ENCODE measurements at regions not wholly inside any gene's neighbourhood (a gene's known extent, or its start where the extent isn't known, plus 50 kb on each side); places are given as distances from the start of the nearest gene placed in this dataset.

- no peak for DNase-seq
- Histone ChIP-seq H3K4me3 (no peak overlapping the region), H3K27me3 (no peaks in the 10 kb centered on the region), H3K27ac (no peak overlapping the region), H3K9me3 (no peaks in the 10 kb centered on the region), H3K36me3 (no peaks in the 10 kb centered on the region), H3K4me1 (peaks cover 0 to 13% (median 0%) of the 10 kb centered on the region in 3 donors)
- intact Hi-C loops (cut with DNase I): no loop called here
- TF ChIP-seq POLR2A (IDR thresholded peaks at IDR 0.05): no peak
- TF ChIP-seq, protein P1, sequence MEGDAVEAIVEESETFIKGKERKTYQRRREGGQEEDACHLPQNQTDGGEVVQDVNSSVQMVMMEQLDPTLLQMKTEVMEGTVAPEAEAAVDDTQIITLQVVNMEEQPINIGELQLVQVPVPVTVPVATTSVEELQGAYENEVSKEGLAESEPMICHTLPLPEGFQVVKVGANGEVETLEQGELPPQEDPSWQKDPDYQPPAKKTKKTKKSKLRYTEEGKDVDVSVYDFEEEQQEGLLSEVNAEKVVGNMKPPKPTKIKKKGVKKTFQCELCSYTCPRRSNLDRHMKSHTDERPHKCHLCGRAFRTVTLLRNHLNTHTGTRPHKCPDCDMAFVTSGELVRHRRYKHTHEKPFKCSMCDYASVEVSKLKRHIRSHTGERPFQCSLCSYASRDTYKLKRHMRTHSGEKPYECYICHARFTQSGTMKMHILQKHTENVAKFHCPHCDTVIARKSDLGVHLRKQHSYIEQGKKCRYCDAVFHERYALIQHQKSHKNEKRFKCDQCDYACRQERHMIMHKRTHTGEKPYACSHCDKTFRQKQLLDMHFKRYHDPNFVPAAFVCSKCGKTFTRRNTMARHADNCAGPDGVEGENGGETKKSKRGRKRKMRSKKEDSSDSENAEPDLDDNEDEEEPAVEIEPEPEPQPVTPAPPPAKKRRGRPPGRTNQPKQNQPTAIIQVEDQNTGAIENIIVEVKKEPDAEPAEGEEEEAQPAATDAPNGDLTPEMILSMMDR (IDR thresholded peaks at IDR 0.05): no peak
Measured at GRCh38 chr16:79411357-79411756, 189.2 kb downstream of the MAF start.

GRCh38 chr16:79409978-79410377 is 190.6 kb downstream of the MAF start:
- Histone ChIP-seq H3K27me3 (no peaks in the 10 kb centered on the region), H3K4me3 (no peak overlapping the region), H3K4me1 (peaks cover 0 to 13% (median 0%) of the 10 kb centered on the region in 3 donors), H3K9me3 (peaks cover 0 to 4% (median 0%) of the 10 kb centered on the region in 3 donors), H3K27ac (no peak overlapping the region), H3K36me3 (no peaks in the 10 kb centered on the region)
- 81 to 91% methylated on average over 9 of the region's 9 CpGs for WGBS, 2 donors
- DNase-seq: no peak
- intact Hi-C loops (cut with DNase I): no loop called here
- TF ChIP-seq POLR2A (IDR thresholded peaks at IDR 0.05): no peak
- TF ChIP-seq, protein P1 (IDR thresholded peaks at IDR 0.05): no peak

DNA sequence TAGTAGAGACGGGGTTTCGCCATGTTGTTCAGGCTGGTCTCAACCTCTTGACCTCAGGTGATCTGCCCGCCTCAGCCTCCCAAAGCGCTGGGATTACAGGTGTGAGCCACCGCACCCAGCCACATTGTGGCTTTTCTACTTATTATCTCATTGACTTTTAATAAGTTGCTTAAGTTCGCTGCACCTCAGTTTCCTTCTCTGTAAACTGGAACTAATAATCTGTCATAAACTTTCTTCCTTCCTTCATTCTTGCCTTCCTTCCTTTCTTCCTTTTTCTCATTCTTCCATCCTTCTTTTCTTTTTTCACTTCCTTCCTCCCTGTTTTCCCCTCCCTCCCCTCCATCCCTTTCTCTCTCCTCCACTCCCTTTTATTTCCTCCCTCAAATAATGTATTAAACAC is 192.2 kb downstream of the MAF start:
- Histone ChIP-seq H3K9me3 (peaks cover 0 to 4% (median 0%) of the 10 kb centered on the region in 3 donors), H3K4me1 (peaks cover 0 to 13% (median 0%) of the 10 kb centered on the region in 3 donors), H3K27me3 (no peaks in the 10 kb centered on the region), H3K36me3 (no peaks in the 10 kb centered on the region), H3K27ac (no peak overlapping the region), H3K4me3 (no peak overlapping the region)
- intact Hi-C loops (cut with DNase I): no loop called here
- TF ChIP-seq, protein P1 (IDR thresholded peaks at IDR 0.05): no peak
- no peak for TF ChIP-seq POLR2A (IDR thresholded peaks at IDR 0.05)
- DNase-seq: no peak
- 89 to 95% methylated on average over 6 of the region's 6 CpGs for WGBS, 2 donors

DNA sequence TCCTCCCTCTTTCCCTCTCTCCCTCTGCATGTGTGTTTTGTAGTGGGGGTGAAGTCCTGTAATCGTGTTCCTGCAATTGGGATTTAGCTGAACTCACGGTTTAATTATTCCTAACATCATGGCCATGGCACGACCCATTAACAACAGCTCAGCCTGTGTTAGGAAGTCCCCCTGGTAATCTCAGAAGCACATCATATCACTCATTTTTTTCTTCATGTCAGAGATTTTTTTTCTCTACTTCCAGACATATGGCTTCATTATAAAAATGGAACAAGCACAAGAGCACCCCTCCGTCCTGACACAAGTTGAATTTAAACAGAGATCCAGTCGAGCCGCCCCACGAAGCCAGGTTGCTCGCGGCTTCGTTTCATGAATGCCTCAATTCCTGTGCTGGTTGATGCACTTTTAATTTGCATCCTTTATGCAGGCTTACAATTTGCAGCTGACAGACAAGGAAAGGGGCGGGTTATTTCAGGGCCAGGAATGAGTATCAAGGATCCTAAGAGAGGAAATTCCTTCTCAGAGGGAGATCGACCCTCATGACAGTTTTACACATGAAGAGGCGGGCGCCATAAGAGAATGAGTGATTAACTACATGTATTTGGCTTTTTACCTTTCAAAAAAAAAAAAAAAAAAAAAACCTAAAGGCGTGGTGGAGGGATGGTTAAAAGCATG is 192.9 kb downstream of the MAF start:
- intact Hi-C loops (cut with DNase I): no loop called here
- DNase-seq: no peak
- no peak overlapping the region for H3K27ac ChIP-seq
- peaks cover 0 to 12% (median under 1%) of the 10 kb centered on the region in 3 donors for H3K4me1 ChIP-seq
- H3K36me3 ChIP-seq: no peaks in the 10 kb centered on the region
- no peaks in the 10 kb centered on the region for H3K27me3 ChIP-seq
- H3K9me3 ChIP-seq: peaks cover 0 to 4% (median 0%) of the 10 kb centered on the region in 3 donors
- no peak overlapping the region for H3K4me3 ChIP-seq
- TF ChIP-seq POLR2A (IDR thresholded peaks at IDR 0.05): no peak
- TF ChIP-seq, protein P1 (IDR thresholded peaks at IDR 0.05): no peak
- 74 to 75% methylated on average over 15 of the region's 15 CpGs for WGBS, 2 donors

DNA sequence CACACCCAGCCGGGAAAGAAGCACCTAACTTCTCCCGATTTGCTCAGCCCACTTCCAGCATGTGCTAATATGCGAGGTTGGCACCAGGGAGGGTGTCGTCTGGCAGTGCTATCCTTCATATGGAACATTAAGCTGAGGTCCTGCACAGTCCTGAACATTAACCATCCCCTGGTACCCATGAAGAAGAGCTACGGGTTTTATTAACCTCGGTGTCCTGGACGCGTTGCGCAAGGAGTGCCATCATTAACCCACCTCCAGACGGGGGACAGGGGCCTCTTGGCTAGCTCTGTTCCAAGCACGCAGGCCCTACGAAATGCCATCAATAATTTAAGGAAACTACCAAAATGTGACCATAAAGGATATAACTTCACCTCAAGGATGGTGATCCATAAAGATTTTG is 193.5 kb downstream of the MAF start:
- H3K4me1 ChIP-seq: peaks cover 0 to 14% (median 6%) of the 10 kb centered on the region in 3 donors
- H3K9me3 ChIP-seq: peaks cover 0 to 4% (median 0%) of the 10 kb centered on the region in 3 donors
- no peaks in the 10 kb centered on the region for H3K36me3 ChIP-seq
- no peak overlapping the region for H3K4me3 ChIP-seq
- no peaks in the 10 kb centered on the region for H3K27me3 ChIP-seq
- TF ChIP-seq, protein P1 (IDR thresholded peaks at IDR 0.05): no peak
- no peak for TF ChIP-seq POLR2A (IDR thresholded peaks at IDR 0.05)
- no peak for DNase-seq
- WGBS, 2 donors: 87 to 88% methylated on average over 10 to 12 of the region's 12 CpGs
- no peak overlapping the region for H3K27ac ChIP-seq
- intact Hi-C loops (cut with DNase I): no loop called here

All from esophagus squamous epithelium (tissue), 5 donors.